Karpas-422 (cell line): ENCODE measurements at regions not wholly inside any gene's neighbourhood (a gene's known extent, or its start where the extent isn't known, plus 50 kb on each side); places are given as distances from the start of the nearest gene placed in this dataset.

ENCODE experiments used
- DNase-seq: peaks from one replicate; pipeline ENCODE4 v3.0.0-alpha.2; 2015
- H2AFZ ChIP-seq: fragments of 200-600 bp; sonication (generic); 2 replicates; pipeline ENCODE4 v1.6.1; 2014; ENCODE audit warnings: antibody characterized with exemption, low read length, mixed read lengths
- H3K27ac ChIP-seq: fragments of 200-600 bp; sonication (generic); 2 replicates; pipeline ENCODE4 v1.5.1; 2014; ENCODE audit warnings: mild to moderate bottlenecking, low read length, moderate library complexity
- H3K27me3 ChIP-seq: fragments of 200-600 bp; sonication (generic); 2 replicates; pipeline ENCODE4 v1.6.1; 2014; ENCODE audit warnings: low read length, mixed read lengths
- H3K36me3 ChIP-seq: fragments of 200-600 bp; sonication (generic); 2 replicates; pipeline ENCODE4 v1.6.1; 2014; ENCODE audit warnings: low read length, mixed read lengths; ENCODE audit not compliant: insufficient read depth
- H3K4me1 ChIP-seq: fragments of 200-600 bp; sonication (generic); 2 replicates; pipeline ENCODE4 v1.6.1; 2014; ENCODE audit warnings: mild to moderate bottlenecking, low read length, mixed read lengths
- H3K4me2 ChIP-seq: fragments of 200-600 bp; sonication (generic); 2 replicates; pipeline ENCODE4 v1.6.1; 2014; ENCODE audit warnings: low read length, low read depth, mild to moderate bottlenecking; ENCODE audit not compliant: poor library complexity, severe bottlenecking
- H3K4me3 ChIP-seq: fragments of 200-600 bp; sonication (generic); 2 replicates; pipeline ENCODE4 v1.5.1; 2014; ENCODE audit warnings: mild to moderate bottlenecking, antibody characterized with exemption, low read length, mixed read lengths
- H3K79me2 ChIP-seq: fragments of 200-600 bp; sonication (generic); 2 replicates; pipeline ENCODE4 v1.6.1; 2014; ENCODE audit warnings: mild to moderate bottlenecking, low read length, mixed read lengths
- H3K9ac ChIP-seq: fragments of 200-600 bp; sonication (generic); 2 replicates; pipeline ENCODE4 v1.6.0; 2014; ENCODE audit warnings: low read length
- H3K9me2 ChIP-seq: fragments of 200-600 bp; sonication (generic), shearing (Covaris generic); replicated peaks from 2 replicates; pipeline ENCODE4 v1.6.0; 2014; ENCODE audit warnings: mild to moderate bottlenecking, low read length, moderate library complexity; ENCODE audit not compliant: insufficient read depth
- H3K9me3 ChIP-seq: fragments of 300-700, 200-600 bp; sonication (generic); 2 replicates; pipeline ENCODE4 v1.6.1; 2014; ENCODE audit warnings: low read length, mixed read lengths
- H4K20me1 ChIP-seq: fragments of 200-600 bp; sonication (generic); 2 replicates; pipeline ENCODE4 v1.6.1; 2014; ENCODE audit warnings: mild to moderate bottlenecking, antibody characterized with exemption, low read length, low read depth; ENCODE audit not compliant: insufficient read depth

DNA sequence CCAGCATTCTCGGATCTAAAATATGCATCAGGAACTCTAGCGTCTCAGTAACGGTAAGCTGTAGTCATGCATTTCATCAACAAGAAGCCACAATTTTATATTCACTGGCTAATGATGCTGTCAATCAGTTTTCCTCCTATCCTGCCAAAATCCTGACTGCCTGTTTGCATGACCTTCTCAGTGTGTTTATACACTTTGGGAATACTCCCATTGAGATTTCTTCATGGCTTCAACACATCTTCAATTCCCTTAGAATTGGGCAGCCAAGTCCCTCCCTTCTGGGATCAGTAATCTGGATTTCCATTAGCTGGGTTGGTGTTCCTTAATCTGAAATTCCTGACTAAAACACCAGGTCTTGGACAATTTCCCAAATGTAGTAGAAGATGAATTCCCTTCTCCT, 348.9 kb upstream of the DYNLRB2 start:
- H3K27me3 ChIP-seq = no peaks in the 10 kb centered on the region
- no peak overlapping the region for H3K27ac ChIP-seq
- H3K4me3 ChIP-seq = no peak overlapping the region
- DNase-seq = no peak
- no peaks in the 10 kb centered on the region for H3K4me1 ChIP-seq
- no peaks in the 10 kb centered on the region for H3K36me3 ChIP-seq
- H3K4me2 ChIP-seq = no peak overlapping the region
- no peaks in the 10 kb centered on the region for H3K9me3 ChIP-seq
- no peak overlapping the region for H2AFZ ChIP-seq
- H3K9ac ChIP-seq = no peak overlapping the region
- H3K79me2 ChIP-seq = no peaks in the 10 kb centered on the region
- H3K9me2 ChIP-seq = no peaks in the 10 kb centered on the region
- H4K20me1 ChIP-seq = no peaks in the 10 kb centered on the region

DNA sequence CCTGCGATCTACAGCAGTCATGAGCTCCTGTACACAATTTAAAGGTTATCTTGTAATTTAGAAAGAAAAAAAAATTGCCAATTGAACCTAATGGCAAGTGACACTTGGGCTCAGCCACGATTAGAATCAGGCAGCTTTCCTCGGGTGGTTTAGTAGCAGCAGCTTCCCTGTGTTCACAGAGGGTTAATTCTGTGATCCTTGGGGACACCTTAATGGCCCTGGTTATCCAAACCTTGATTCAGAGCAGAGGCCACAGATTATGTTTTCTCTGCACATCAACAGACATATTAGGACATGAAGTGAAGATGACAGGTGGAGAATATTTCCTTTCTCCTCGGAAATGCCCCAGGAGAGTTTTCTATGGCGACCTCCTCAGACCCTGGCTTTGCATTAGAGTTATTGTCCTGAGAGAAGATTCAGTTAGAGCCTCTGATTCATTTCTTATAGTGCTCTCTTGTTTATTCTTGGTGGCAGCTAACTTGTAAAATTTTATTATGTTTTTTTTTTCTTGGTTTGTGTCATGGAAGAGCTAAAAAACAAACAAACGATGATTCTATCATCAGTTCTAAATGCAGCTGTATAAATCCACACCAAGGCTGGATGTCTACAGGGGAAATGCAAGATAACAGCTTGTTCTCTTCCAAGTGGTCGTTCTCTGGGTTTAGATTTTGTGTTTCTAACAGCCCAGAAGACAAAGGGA, 351.2 kb upstream of the DYNLRB2 start:
- no peaks in the 10 kb centered on the region for H3K9me2 ChIP-seq
- no peak overlapping the region for H3K4me3 ChIP-seq
- H3K4me1 ChIP-seq = no peaks in the 10 kb centered on the region
- no peak overlapping the region for H3K9ac ChIP-seq
- H3K9me3 ChIP-seq = no peaks in the 10 kb centered on the region
- H2AFZ ChIP-seq = no peak overlapping the region
- no peak for DNase-seq
- no peak overlapping the region for H3K27ac ChIP-seq
- H3K79me2 ChIP-seq = no peaks in the 10 kb centered on the region
- H3K27me3 ChIP-seq = no peaks in the 10 kb centered on the region
- H3K4me2 ChIP-seq = no peak overlapping the region
- no peaks in the 10 kb centered on the region for H4K20me1 ChIP-seq
- H3K36me3 ChIP-seq = no peaks in the 10 kb centered on the region

DNA sequence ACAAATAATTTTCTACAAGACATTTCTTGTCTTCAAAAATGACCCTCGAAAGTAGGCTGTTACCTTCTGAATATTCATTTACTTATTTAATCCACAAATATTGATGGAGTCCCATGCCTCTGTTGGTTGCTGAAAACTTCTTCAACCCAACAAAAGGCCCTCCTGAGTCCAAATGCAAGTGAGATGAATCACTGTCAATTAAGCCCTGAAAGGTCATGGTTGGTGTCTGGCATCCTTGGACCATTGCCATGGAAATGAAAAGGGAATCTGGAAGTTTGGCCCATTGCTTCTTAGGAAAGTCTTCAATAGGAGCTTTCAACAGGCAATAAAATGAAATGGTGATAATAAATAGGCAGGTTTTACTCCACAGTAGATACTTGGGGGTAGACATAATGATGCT, 364.7 kb upstream of the DYNLRB2 start:
- DNase-seq = no peak
- Histone ChIP-seq H3K27me3 (no peaks in the 10 kb centered on the region), H3K9me2 (no peaks in the 10 kb centered on the region), H3K9ac (no peak overlapping the region), H3K9me3 (no peaks in the 10 kb centered on the region), H4K20me1 (no peaks in the 10 kb centered on the region), H3K36me3 (no peaks in the 10 kb centered on the region), H3K4me1 (no peaks in the 10 kb centered on the region), H3K4me2 (no peak overlapping the region), H3K27ac (no peak overlapping the region), H2AFZ (no peak overlapping the region), H3K4me3 (no peak overlapping the region), H3K79me2 (no peaks in the 10 kb centered on the region)

DNA sequence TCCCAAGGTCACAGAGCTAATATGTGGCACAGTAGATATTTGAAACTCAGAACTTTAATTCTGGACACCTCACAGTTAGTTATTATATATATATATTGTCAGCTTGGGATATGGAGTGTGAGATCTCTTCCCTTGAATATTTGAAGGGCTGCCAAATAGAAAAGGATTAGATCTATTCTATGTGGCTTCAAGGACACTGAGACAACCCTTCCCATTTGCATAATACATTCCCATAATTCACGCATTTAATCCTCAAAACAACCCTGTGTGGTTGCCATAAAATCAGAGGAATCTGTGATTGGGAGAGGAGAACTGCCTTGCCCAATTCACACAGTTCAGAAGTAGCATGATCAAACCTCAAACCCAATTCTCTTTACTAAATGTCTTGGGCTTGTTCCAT, 365.8 kb upstream of the DYNLRB2 start:
- no peak overlapping the region for H2AFZ ChIP-seq

DNA sequence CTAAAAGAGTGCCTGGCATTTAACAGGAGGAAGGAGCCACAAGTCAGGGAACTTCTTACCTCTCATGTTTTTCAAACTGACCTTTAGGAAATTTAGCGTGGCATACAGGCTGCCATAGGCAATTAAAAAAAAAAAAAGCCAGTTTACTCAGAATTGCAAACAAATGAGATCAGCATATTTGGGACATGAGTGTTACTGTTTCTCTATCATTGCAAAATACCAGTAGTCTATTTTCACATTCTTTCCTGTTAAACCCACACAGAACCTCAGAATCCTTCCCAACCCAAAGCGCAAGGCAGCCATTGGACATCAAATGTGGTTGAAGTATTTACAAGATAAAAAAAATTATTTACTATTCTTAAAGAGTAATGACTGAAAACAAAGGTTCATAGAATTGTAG, 366.4 kb upstream of the DYNLRB2 start:
- Histone ChIP-seq H2AFZ (no peak overlapping the region), H3K4me2 (no peak overlapping the region), H3K36me3 (no peaks in the 10 kb centered on the region), H3K9ac (no peak overlapping the region), H3K79me2 (no peaks in the 10 kb centered on the region), H3K4me3 (no peak overlapping the region), H3K27me3 (no peaks in the 10 kb centered on the region), H3K9me3 (no peaks in the 10 kb centered on the region), H4K20me1 (no peaks in the 10 kb centered on the region), H3K9me2 (no peaks in the 10 kb centered on the region), H3K4me1 (no peaks in the 10 kb centered on the region), H3K27ac (no peak overlapping the region)
- no peak for DNase-seq

More for the DNA sequence above, 365.8 kb upstream of the DYNLRB2 start:
- Histone ChIP-seq H3K4me3 (no peak overlapping the region), H3K36me3 (no peaks in the 10 kb centered on the region), H3K4me1 (no peaks in the 10 kb centered on the region), H3K27me3 (no peaks in the 10 kb centered on the region), H3K9ac (no peak overlapping the region), H4K20me1 (no peaks in the 10 kb centered on the region), H3K4me2 (no peak overlapping the region), H3K79me2 (no peaks in the 10 kb centered on the region), H3K9me3 (no peaks in the 10 kb centered on the region), H3K9me2 (no peaks in the 10 kb centered on the region), H3K27ac (no peak overlapping the region)
- no peak for DNase-seq

DNA sequence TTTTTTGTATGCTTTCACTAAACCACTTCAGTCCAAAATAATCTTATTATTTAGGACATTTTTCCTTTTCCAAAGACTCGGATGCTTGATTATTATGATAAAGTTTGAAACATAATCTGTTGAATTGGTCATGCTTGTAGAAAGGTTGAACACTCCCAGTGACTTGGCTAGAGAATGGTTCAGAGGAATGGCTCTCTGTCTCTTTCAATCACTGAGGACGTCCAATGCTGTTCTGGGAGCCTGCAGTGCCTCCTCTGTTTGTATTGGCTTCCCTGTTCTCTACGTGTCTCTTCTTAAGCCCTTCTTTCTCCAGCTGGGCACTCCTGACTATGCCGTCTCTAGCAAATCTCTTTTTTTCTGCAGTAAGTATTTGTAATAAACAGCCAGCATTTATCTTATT, 369.0 kb upstream of the DYNLRB2 start:
- H3K9ac ChIP-seq = no peak overlapping the region
- H3K4me2 ChIP-seq = no peak overlapping the region
- no peaks in the 10 kb centered on the region for H3K4me1 ChIP-seq
- H3K9me3 ChIP-seq = no peaks in the 10 kb centered on the region
- H2AFZ ChIP-seq = no peak overlapping the region
- H3K4me3 ChIP-seq = no peak overlapping the region
- no peaks in the 10 kb centered on the region for H3K27me3 ChIP-seq
- DNase-seq = no peak
- no peaks in the 10 kb centered on the region for H3K79me2 ChIP-seq
- no peaks in the 10 kb centered on the region for H4K20me1 ChIP-seq
- H3K27ac ChIP-seq = no peak overlapping the region
- H3K9me2 ChIP-seq = no peaks in the 10 kb centered on the region
- no peaks in the 10 kb centered on the region for H3K36me3 ChIP-seq

DNA sequence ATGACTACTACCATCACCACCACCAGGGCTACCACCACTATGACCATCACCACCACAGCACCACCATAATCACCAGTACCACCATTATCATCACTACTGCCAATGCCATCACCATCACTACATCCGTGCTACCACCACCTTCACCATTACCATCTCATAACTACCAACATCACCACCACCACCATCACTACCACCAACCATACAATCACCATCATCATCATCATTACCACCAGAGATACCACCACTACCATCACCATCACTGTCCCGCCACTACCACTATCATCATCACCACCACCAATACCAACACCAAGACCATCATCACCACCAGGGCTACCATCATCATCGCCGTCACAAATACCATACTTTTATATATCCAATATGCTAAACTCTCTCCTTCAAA, 369.6 kb upstream of the DYNLRB2 start:
- no peaks in the 10 kb centered on the region for H3K9me2 ChIP-seq
- H3K4me3 ChIP-seq = no peak overlapping the region
- no peaks in the 10 kb centered on the region for H3K4me1 ChIP-seq
- no peak overlapping the region for H2AFZ ChIP-seq
- no peaks in the 10 kb centered on the region for H3K9me3 ChIP-seq
- H4K20me1 ChIP-seq = no peaks in the 10 kb centered on the region
- H3K27me3 ChIP-seq = no peaks in the 10 kb centered on the region
- H3K4me2 ChIP-seq = no peak overlapping the region
- H3K9ac ChIP-seq = no peak overlapping the region
- no peak overlapping the region for H3K27ac ChIP-seq
- H3K79me2 ChIP-seq = no peaks in the 10 kb centered on the region
- DNase-seq = no peak
- no peaks in the 10 kb centered on the region for H3K36me3 ChIP-seq

DNA sequence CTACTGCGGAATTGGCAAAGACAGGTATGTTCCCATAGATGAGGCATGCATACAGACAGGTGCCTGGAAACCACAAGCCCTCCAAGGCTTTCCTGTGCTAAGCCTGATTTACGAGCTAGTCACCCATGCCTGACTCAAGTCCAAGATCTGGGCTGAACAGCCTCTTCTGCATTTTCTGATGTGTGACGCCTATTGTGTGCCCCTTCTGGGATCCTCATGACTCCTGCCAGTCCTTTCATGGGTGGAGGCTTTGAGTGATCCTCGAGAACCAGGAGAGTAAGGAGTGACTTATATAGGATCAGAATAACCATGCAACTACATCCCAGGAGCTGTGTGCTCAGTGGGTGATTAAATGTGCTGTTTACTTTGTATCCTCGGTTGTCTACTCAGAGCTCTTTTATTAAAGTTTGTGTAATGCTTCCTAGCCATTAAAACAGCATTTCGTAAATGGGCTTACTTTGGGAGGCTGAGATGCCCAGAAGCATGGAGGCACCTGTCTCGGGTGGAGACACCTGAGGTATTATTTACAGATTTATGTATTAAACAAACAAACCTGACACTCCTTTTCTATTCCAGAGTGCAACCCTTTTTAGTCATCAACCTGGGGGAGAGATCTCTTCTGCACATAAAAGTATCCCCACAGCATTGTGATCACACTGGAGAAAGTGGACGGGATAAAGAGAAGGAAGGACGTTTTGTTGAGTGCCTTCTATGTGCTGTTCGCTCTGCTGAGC, 373.0 kb upstream of the DYNLRB2 start:
- Histone ChIP-seq H3K9me2 (no peaks in the 10 kb centered on the region), H3K36me3 (no peaks in the 10 kb centered on the region), H3K4me2 (no peak overlapping the region), H3K27ac (no peak overlapping the region), H3K27me3 (no peaks in the 10 kb centered on the region), H3K4me3 (no peak overlapping the region), H3K4me1 (no peaks in the 10 kb centered on the region), H3K9ac (no peak overlapping the region), H4K20me1 (no peaks in the 10 kb centered on the region), H2AFZ (no peak overlapping the region), H3K79me2 (no peaks in the 10 kb centered on the region), H3K9me3 (no peaks in the 10 kb centered on the region)
- DNase-seq = no peak
